H1 (cell line): ENCODE measurements at regions not wholly inside any gene's neighbourhood (a gene's known extent, or its start where the extent isn't known, plus 50 kb on each side); places are given as distances from the start of the nearest gene placed in this dataset.

Experiments
- CTCF ChIA-PET: fragments of 300-600 bp; sonication (Branson Sonifier 250); formaldehyde crosslinking; loops from one replicate; lab custom pipeline; 2021; ENCODE audit not compliant: partially characterized antibody; lab: Charles Lee
- POLR2A ChIA-PET: fragments of 300-600 bp; sonication (Branson Sonifier 250); formaldehyde crosslinking; loops from one replicate; lab custom pipeline; 2021; ENCODE audit warnings: inconsistent platforms; ENCODE audit not compliant: partially characterized antibody; lab: Charles Lee
- DNase-seq, 2 experiments: peaks; one replicate each; pipeline versions ENCODE4 v3.0.0 to v3.0.0-alpha.2; 2010 to 2022; ENCODE audit warnings: low spot score in 2 of 2, low read depth in 1 of 2, mixed read lengths in 1 of 2
- FAIRE-seq: peaks from 2 replicates; lab custom pipeline; 2011; peaks lifted over from hg19 to GRCh38; lab: Jason Lieb, UNC
- H2AFZ ChIP-seq: 2 replicates; pipeline ENCODE4 v1.8.1; 2012; ENCODE audit warnings: low read length, inconsistent platforms
- H2AK5ac ChIP-seq: 2 replicates; pipeline ENCODE4 v1.6.1; 2013; ENCODE audit warnings: low read depth, low read length
- H2BK120ac ChIP-seq: replicated peaks from 2 replicates; pipeline ENCODE3; 2013; ENCODE audit warnings: low read depth, low read length, inconsistent platforms
- H2BK12ac ChIP-seq: 2 replicates; pipeline ENCODE4 v1.6.1; 2013; ENCODE audit warnings: low read depth, low read length
- H2BK15ac ChIP-seq: 2 replicates; pipeline ENCODE4 v1.6.1; 2013; ENCODE audit warnings: low read length
- H2BK20ac ChIP-seq: 2 replicates; pipeline ENCODE4 v1.6.1; 2013; ENCODE audit warnings: low read length
- H2BK5ac ChIP-seq: 2 replicates; pipeline ENCODE4 v1.6.1; 2013; ENCODE audit warnings: low read depth, low read length
- H3K14ac ChIP-seq: 2 replicates; pipeline ENCODE4 v1.6.1; 2013; ENCODE audit warnings: inconsistent platforms; ENCODE audit not compliant: insufficient read length
- H3K18ac ChIP-seq: 2 replicates; pipeline ENCODE4 v1.6.1; 2013; ENCODE audit warnings: low read length; ENCODE audit errors: extremely low read depth
- H3K23ac ChIP-seq: 2 replicates; pipeline ENCODE4 v1.6.1; 2013; ENCODE audit warnings: inconsistent platforms; ENCODE audit not compliant: insufficient read length
- H3K23me2 ChIP-seq: 2 replicates; pipeline ENCODE4 v1.6.1; 2013; ENCODE audit warnings: low read depth, low read length
- H3K27ac ChIP-seq: 2 replicates; pipeline ENCODE4 v1.6.1; 2011; ENCODE audit warnings: low read depth, low read length, inconsistent platforms
- H3K27me3 ChIP-seq, 4 experiments: replicated peaks in 1 of 4; 1 replicate in 1 of 4; 2 replicates in 3 of 4; pipeline versions ENCODE4 v1.6.1 to v1.8.1; 2011 to 2013; ENCODE audit warnings: low read length in 3 of 4, mild to moderate bottlenecking in 3 of 4, inconsistent platforms in 2 of 4, mixed read lengths in 2 of 4, moderate library complexity in 1 of 4; ENCODE audit not compliant: control insufficient read depth in 3 of 4, insufficient read depth in 3 of 4; ENCODE audit errors: extremely low read depth in 1 of 4
- H3K36me3 ChIP-seq, 4 experiments: 2 replicates each; pipeline versions ENCODE4 v1.6.1 to v1.8.1; 2011 to 2013; ENCODE audit warnings: mild to moderate bottlenecking in 4 of 4, low read length in 3 of 4, moderate library complexity in 2 of 4, control low read depth in 1 of 4, inconsistent platforms in 1 of 4; ENCODE audit not compliant: insufficient read depth in 4 of 4, control insufficient read depth in 2 of 4
- H3K4ac ChIP-seq: replicated peaks from 2 replicates; pipeline ENCODE3; 2013; ENCODE audit warnings: low read length, low read depth, mixed read lengths, inconsistent platforms; ENCODE audit not compliant: insufficient read length
- H3K4me1 ChIP-seq, 4 experiments: replicated peaks in 1 of 4; 1 replicate in 1 of 4; 2 replicates in 3 of 4; pipeline versions ENCODE4 v1.6.1 to v1.8.1; 2011 to 2013; ENCODE audit warnings: low read length in 3 of 4, inconsistent platforms in 2 of 4, mixed read lengths in 1 of 4; ENCODE audit not compliant: insufficient read depth in 4 of 4, control insufficient read depth in 3 of 4
- H3K4me2 ChIP-seq, 2 experiments: 2 replicates each; pipeline versions ENCODE4 v1.6.1 to v1.8.1; 2011 to 2013; ENCODE audit warnings: low read depth in 2 of 2, low read length in 2 of 2, control low read depth in 1 of 2, inconsistent platforms in 1 of 2, mild to moderate bottlenecking in 1 of 2; ENCODE audit not compliant: insufficient read depth in 1 of 2
- H3K4me3 ChIP-seq, 4 experiments: fragments of 200-600, 300-600 bp in 1 of 4; sonication (generic), shearing (Covaris generic), sonication (Bioruptor Twin) in 1 of 4; 2 replicates each; pipeline versions ENCODE4 v1.5.1 to v1.8.1; 2011 to 2016; ENCODE audit warnings: low read length in 4 of 4, low read depth in 3 of 4, control low read depth in 2 of 4, inconsistent platforms in 2 of 4, mild to moderate bottlenecking in 2 of 4, mixed read lengths in 1 of 4, moderate library complexity in 1 of 4; ENCODE audit not compliant: insufficient read depth in 2 of 4; ENCODE audit errors: extremely low read depth in 1 of 4
- H3K56ac ChIP-seq: replicated peaks from 2 replicates; pipeline ENCODE3; 2013; ENCODE audit warnings: low read depth, mild to moderate bottlenecking, mixed read lengths, low read length, inconsistent platforms; ENCODE audit not compliant: insufficient read length
- H3K79me1 ChIP-seq: 2 replicates; pipeline ENCODE4 v1.6.1; 2013; ENCODE audit warnings: low read depth, low read length, control low read depth
- H3K79me2 ChIP-seq, 2 experiments: 2 replicates each; pipeline versions ENCODE4 v1.6.1 to v1.8.1; 2012 to 2013; ENCODE audit warnings: low read length in 2 of 2, mild to moderate bottlenecking in 2 of 2, inconsistent platforms in 1 of 2; ENCODE audit not compliant: insufficient read depth in 2 of 2, control insufficient read depth in 1 of 2
- H3K9ac ChIP-seq, 4 experiments: replicated peaks in 1 of 4; 1 replicate in 1 of 4; 2 replicates in 3 of 4; pipeline versions ENCODE4 v1.6.1 to v1.8.1; 2011 to 2013; ENCODE audit warnings: low read depth in 3 of 4, low read length in 3 of 4, control low read depth in 2 of 4, mild to moderate bottlenecking in 2 of 4, moderate library complexity in 2 of 4, inconsistent platforms in 1 of 4; ENCODE audit errors: extremely low read depth in 1 of 4
- H3K9me3 ChIP-seq, 2 experiments: 2 replicates each; pipeline versions ENCODE4 v1.6.1 to v1.8.1; 2012 to 2013; ENCODE audit warnings: mild to moderate bottlenecking in 2 of 2, moderate library complexity in 2 of 2, control low read depth in 1 of 2, inconsistent platforms in 1 of 2, low read depth in 1 of 2, low read length in 1 of 2, mixed read lengths in 1 of 2; ENCODE audit not compliant: insufficient read depth in 2 of 2
- H4K20me1 ChIP-seq, 2 experiments: replicated peaks in 1 of 2; 2 replicates each; pipeline versions ENCODE3 to v1.8.1; 2011 to 2013; ENCODE audit warnings: inconsistent platforms in 2 of 2, low read length in 2 of 2, mild to moderate bottlenecking in 1 of 2; ENCODE audit not compliant: insufficient read depth in 2 of 2, control insufficient read depth in 1 of 2
- H4K5ac ChIP-seq: 2 replicates; pipeline ENCODE4 v1.6.1; 2013; ENCODE audit warnings: low read length, low read depth, mixed read lengths, inconsistent platforms; ENCODE audit not compliant: insufficient read length
- H4K8ac ChIP-seq: 2 replicates; pipeline ENCODE4 v1.8.0; 2013; ENCODE audit warnings: mild to moderate bottlenecking, moderate library complexity, low read length, inconsistent platforms; ENCODE audit not compliant: insufficient read depth; ENCODE audit errors: extremely low read depth
- H4K91ac ChIP-seq: replicated peaks from 2 replicates; pipeline ENCODE3; 2013; ENCODE audit warnings: low read length, mixed read lengths, inconsistent platforms; ENCODE audit not compliant: insufficient read length
- BCL11A ChIP-seq, 2 experiments: IDR thresholded peaks; one replicate each; pipeline ENCODE4 v1.6.1; 2011; ENCODE audit warnings: low read depth in 2 of 2, low read length in 2 of 2, mild to moderate bottlenecking in 2 of 2
- CBX8 ChIP-seq: fragments of 300-800, 300-1000 bp; sonication (generic); IDR thresholded peaks from 2 replicates; pipeline ENCODE4 v1.7.1; 2016; ENCODE audit warnings: low read depth, low read length, borderline replicate concordance
- EZH2 ChIP-seq: fragments of 200-600 bp; sonication (generic); IDR thresholded peaks from 2 replicates; pipeline ENCODE4 v1.7.1; 2012; ENCODE audit warnings: low read depth, mild to moderate bottlenecking, moderate library complexity, low read length, inconsistent platforms; ENCODE audit not compliant: severe bottlenecking
- SIX5 ChIP-seq: IDR thresholded peaks from 2 replicates; pipeline ENCODE4 v1.6.1; 2011; ENCODE audit warnings: mild to moderate bottlenecking, low read depth, low read length
- WGBS, 2 experiments: shearing (Covaris generic) in 1 of 2; methylation state at CpG; one replicate each; pipeline versions ENCODE4 v1.1.6 to v1.1.7; 2013 to 2015; ENCODE audit warnings: low lambda C conversion rate in 2 of 2, mixed read lengths in 2 of 2, inconsistent platforms in 1 of 2, low coverage in 1 of 2, missing lambda C conversion rate in 1 of 2; ENCODE audit not compliant: insufficient replicate concordance in 2 of 2, insufficient coverage in 1 of 2, insufficient read length in 1 of 2; ENCODE audit errors: extremely low coverage in 1 of 2, missing lambda C conversion rate in 1 of 2; 5-methylcytosine and 5-hydroxymethylcytosine counted together

DNA sequence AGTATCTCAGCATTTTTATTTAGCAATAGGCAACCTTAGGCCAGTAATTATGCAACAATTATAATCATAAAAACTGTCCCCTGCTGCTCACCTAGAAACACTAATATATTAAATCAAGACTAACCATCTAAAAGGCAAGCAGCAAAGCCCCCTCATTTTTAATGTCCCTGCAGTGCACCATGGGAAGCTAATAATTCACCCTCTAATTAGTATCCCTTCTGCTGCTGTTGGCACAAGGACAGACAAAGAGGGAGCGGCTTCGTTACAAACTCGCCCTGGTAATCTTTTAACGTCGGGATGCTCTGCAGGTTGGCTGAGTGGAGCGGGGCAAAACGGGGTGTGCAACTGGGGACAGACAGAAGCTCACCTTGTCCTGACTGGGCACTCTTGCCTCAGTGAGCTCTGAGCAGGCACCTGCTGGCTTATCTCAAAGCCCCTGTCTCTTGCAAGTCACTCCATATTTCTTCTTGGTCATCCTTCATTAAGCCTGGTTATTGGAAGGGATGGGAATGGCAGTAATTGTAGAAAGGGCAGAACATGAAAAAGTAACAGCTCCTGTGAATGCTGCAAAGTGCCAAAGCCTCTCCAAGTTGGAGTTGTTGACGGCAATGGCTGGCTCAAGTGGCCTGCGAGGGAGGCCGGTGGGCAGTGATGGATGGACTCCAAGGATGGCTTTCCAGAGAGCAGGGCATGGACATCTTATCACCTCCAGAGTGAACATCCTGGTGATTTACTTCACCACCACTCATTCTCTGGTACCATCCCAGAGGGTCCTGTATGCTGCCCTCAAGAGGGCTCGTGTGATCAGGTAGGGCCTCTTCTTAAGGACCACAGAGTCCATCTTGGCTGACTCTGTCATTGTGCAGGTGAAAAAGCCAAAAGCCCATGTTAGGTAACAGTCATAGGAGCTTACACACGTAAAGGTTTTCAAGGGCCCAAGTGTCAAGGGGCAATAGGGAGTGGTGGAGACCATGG lies 219.6 kb upstream of the N4BP1 start:
- H2BK120ac ChIP-seq = no peak overlapping the region
- H3K4me3 ChIP-seq = no peak overlapping the region
- H3K9me3 ChIP-seq = no peaks in the 10 kb centered on the region
- POLR2A ChIA-PET = no interaction called here
- TF ChIP-seq CBX8 (no peak), BCL11A (IDR thresholded peaks at IDR 0.05; ENCODE audit: low read depth in 2 of 2, low read length in 2 of 2) (no peak), EZH2 (no peak), SIX5 (no peak)
- H4K91ac ChIP-seq = no peak overlapping the region
- H3K9ac ChIP-seq = no peak overlapping the region
- no peak overlapping the region for H3K4ac ChIP-seq
- CTCF ChIA-PET = interaction anchor here (1.0 to 1.9 kb wide), 9 partner anchors 9 to 520 kb away, joined by 3 to 11 read pairs (median 4); no protein-coding TSS in a partner anchor
- no peak for DNase-seq
- no peaks in the 10 kb centered on the region for H3K4me1 ChIP-seq
- H3K79me1 ChIP-seq = no peaks in the 10 kb centered on the region
- no peak overlapping the region for H2AK5ac ChIP-seq
- no peak overlapping the region for H3K56ac ChIP-seq
- H3K23ac ChIP-seq = no peak overlapping the region
- H4K20me1 ChIP-seq = no peaks in the 10 kb centered on the region
- no peaks in the 10 kb centered on the region for H3K79me2 ChIP-seq
- H2BK15ac ChIP-seq = no peak overlapping the region
- H2BK12ac ChIP-seq = no peak overlapping the region
- H2BK5ac ChIP-seq = no peak overlapping the region
- no peak overlapping the region for H3K4me2 ChIP-seq
- no peak for FAIRE-seq
- H3K14ac ChIP-seq = no peak overlapping the region
- 95% methylated on average over 12 of the region's 12 CpGs; no CpG with 5 or more reads in 1 of the 2 experiments for WGBS, 2 experiments
- H3K36me3 ChIP-seq = no peaks in the 10 kb centered on the region
- H3K23me2 ChIP-seq = no peaks in the 10 kb centered on the region
- no peaks in the 10 kb centered on the region for H3K27me3 ChIP-seq
- H3K27ac ChIP-seq = no peak overlapping the region
- H2AFZ ChIP-seq = no peak overlapping the region
- H4K5ac ChIP-seq = no peak overlapping the region
- H3K18ac ChIP-seq = no peak overlapping the region
- H2BK20ac ChIP-seq = no peak overlapping the region
- H4K8ac ChIP-seq = no peak overlapping the region
